Breast epithelium (tissue), 3 donors: ENCODE measurements at regions not wholly inside any gene's neighbourhood (a gene's known extent, or its start where the extent isn't known, plus 50 kb on each side); places are given as distances from the start of the nearest gene placed in this dataset.

Source experiments
- CTCF ChIP-seq, 3 donors: fragments of 450-650 bp; IDR thresholded peaks; one replicate each; pipeline ENCODE4 v1.5.1; 2016 to 2017; ENCODE audit warnings: antibody characterized with exemption in 3 of 3, mild to moderate bottlenecking in 3 of 3, moderate library complexity in 3 of 3
- POLR2A ChIP-seq: fragments of 450-650 bp; IDR thresholded peaks from one replicate; pipeline ENCODE4 v1.6.1; 2016; ENCODE audit warnings: antibody characterized with exemption, mild to moderate bottlenecking, moderate library complexity

GRCh38 chr2:13113002-13113401 lies 396.3 kb downstream of the TRIB2 start:
- TF ChIP-seq POLR2A (no peak), CTCF (IDR thresholded peaks at IDR 0.05) (no peak)
